ENCODE measurements at regions not wholly inside any gene's neighbourhood (a gene's known extent, or its start where the extent isn't known, plus 50 kb on each side); places are given as distances from the start of the nearest gene placed in this dataset.

DNA sequence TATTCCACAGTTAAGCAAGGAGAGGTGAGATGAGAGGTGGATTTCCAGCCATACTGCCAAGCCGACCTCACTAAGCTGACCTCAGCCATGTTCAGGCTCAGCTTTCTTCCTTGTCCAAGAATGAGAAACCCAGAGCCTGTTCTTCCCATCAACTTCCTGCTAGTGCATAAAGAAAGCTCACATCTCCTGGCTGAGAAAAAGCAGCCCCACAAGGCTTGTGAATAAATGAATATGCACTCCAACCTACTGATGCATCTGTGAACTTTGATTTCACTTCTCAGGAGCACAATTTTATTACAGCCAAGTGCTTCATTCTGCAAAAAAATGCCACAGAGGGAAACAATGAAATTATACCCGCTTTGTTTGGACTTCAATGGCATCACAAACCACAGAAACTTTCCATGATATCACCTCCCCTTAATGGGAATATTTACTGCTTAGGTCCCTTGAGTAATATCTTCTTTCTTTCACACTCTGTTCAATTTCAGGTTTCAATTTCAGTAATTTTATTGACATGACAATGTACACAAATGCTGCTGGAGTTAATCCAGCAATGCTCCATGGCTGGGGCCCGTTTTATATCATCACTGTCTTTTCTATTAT lies 437.0 kb upstream of the PPP2R3A start:
- H3K27ac ChIP-seq (ENCODE audit: poor library complexity, severe bottlenecking), result no peak overlapping the region
- no peaks in the 10 kb centered on the region for H3K36me3 ChIP-seq (ENCODE audit: low read depth)
- no peak overlapping the region for H3K4me3 ChIP-seq (ENCODE audit: severe bottlenecking)
- no peaks in the 10 kb centered on the region for H3K4me1 ChIP-seq (ENCODE audit: insufficient read depth, poor library complexity, severe bottlenecking)
- H3K27me3 ChIP-seq (ENCODE audit: insufficient read depth, poor library complexity, severe bottlenecking), result peaks cover 14% of the 10 kb centered on the region
- TF ChIP-seq, protein P1, sequence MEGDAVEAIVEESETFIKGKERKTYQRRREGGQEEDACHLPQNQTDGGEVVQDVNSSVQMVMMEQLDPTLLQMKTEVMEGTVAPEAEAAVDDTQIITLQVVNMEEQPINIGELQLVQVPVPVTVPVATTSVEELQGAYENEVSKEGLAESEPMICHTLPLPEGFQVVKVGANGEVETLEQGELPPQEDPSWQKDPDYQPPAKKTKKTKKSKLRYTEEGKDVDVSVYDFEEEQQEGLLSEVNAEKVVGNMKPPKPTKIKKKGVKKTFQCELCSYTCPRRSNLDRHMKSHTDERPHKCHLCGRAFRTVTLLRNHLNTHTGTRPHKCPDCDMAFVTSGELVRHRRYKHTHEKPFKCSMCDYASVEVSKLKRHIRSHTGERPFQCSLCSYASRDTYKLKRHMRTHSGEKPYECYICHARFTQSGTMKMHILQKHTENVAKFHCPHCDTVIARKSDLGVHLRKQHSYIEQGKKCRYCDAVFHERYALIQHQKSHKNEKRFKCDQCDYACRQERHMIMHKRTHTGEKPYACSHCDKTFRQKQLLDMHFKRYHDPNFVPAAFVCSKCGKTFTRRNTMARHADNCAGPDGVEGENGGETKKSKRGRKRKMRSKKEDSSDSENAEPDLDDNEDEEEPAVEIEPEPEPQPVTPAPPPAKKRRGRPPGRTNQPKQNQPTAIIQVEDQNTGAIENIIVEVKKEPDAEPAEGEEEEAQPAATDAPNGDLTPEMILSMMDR (IDR thresholded peaks at IDR 0.05; ENCODE audit: poor library complexity, severe bottlenecking), result no peak
- no peak for ATAC-seq (ENCODE audit: low read depth)
- no peak for DNase-seq (ENCODE audit: low spot score)
- H3K9me3 ChIP-seq (ENCODE audit: severe bottlenecking), result no peaks in the 10 kb centered on the region

DNA sequence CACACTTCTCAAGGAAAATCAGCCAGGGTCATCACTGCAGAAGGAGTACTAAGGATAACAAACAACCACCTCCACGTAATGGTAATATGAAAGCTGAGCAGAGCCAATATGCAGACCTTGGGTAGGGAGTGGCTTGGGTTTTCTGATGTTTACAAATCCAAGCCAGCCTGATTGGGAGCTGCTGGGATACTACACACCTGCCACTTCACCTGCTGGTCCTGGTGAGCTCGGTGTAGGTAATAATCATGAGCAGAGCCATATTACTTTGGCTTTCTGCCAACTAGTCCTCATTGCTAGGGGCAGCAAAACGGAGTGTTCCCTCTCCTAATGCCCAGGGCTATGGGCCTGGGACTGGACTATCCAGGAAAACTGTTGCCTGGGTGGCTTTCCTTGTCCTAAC lies 433.5 kb upstream of the PPP2R3A start:
- ATAC-seq (ENCODE audit: low read depth) (no peak), DNase-seq (ENCODE audit: low spot score) (no peak)
- no peaks in the 10 kb centered on the region for H3K9me3 ChIP-seq (ENCODE audit: severe bottlenecking)
- TF ChIP-seq, protein P1 (IDR thresholded peaks at IDR 0.05; ENCODE audit: poor library complexity, severe bottlenecking), result no peak
- no peak overlapping the region for H3K27ac ChIP-seq (ENCODE audit: poor library complexity, severe bottlenecking)
- H3K36me3 ChIP-seq (ENCODE audit: low read depth), result no peaks in the 10 kb centered on the region
- peaks cover 7% of the 10 kb centered on the region for H3K27me3 ChIP-seq (ENCODE audit: insufficient read depth, poor library complexity, severe bottlenecking)
- no peak overlapping the region for H3K4me3 ChIP-seq (ENCODE audit: severe bottlenecking)
- no peaks in the 10 kb centered on the region for H3K4me1 ChIP-seq (ENCODE audit: insufficient read depth, poor library complexity, severe bottlenecking)

DNA sequence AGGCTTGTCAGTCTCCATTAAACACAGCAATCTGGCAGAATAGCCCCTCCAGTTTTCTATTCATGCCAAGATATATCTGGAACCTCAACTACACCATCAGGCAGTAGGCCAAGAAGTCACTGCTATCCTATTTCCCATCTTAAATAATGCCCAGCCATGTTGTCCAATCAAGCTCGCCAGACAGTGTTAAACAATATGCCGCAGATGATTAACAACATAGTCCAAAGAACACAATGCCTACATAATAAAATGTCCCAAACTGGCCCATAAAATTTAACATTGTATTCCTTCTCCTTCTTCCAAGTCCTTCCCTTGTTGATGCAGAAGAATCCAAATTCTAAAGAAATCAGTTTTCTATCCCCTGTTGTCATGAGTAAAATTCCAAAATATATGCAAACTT lies 427.4 kb upstream of the PPP2R3A start:
- Histone ChIP-seq H3K36me3 (ENCODE audit: low read depth) (no peaks in the 10 kb centered on the region), H3K27ac (ENCODE audit: poor library complexity, severe bottlenecking) (no peak overlapping the region), H3K4me1 (ENCODE audit: insufficient read depth, poor library complexity, severe bottlenecking) (no peaks in the 10 kb centered on the region), H3K27me3 (ENCODE audit: insufficient read depth, poor library complexity, severe bottlenecking) (no peaks in the 10 kb centered on the region), H3K9me3 (ENCODE audit: severe bottlenecking) (no peaks in the 10 kb centered on the region), H3K4me3 (ENCODE audit: severe bottlenecking) (no peak overlapping the region)
- ATAC-seq (ENCODE audit: low read depth) (no peak), DNase-seq (ENCODE audit: low spot score) (no peak)
- TF ChIP-seq, protein P1 (IDR thresholded peaks at IDR 0.05; ENCODE audit: poor library complexity, severe bottlenecking), result no peak

DNA sequence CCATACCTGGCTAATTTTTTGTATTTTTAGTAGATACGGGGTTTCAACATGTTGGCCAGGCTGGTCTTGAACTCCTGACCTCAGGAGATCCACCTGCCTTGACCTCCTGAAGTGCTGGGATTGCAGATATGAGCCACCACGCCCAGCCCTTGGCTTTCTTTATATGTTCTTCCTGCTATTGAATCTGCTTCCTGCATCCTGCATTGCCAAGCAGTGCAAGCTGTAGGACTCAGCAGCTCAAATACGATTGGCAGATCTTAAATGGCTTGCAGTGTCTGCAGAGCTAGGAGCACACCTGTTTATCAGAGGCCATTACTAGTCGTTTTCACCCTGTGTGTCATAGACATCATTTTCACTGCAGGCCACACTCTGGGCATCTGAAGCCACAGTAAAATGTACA lies 426.2 kb upstream of the PPP2R3A start:
- Histone ChIP-seq H3K27me3 (ENCODE audit: insufficient read depth, poor library complexity, severe bottlenecking) (no peaks in the 10 kb centered on the region), H3K9me3 (ENCODE audit: severe bottlenecking) (no peaks in the 10 kb centered on the region), H3K36me3 (ENCODE audit: low read depth) (no peaks in the 10 kb centered on the region), H3K27ac (ENCODE audit: poor library complexity, severe bottlenecking) (no peak overlapping the region), H3K4me1 (ENCODE audit: insufficient read depth, poor library complexity, severe bottlenecking) (no peaks in the 10 kb centered on the region), H3K4me3 (ENCODE audit: severe bottlenecking) (no peak overlapping the region)
- TF ChIP-seq, protein P1 (IDR thresholded peaks at IDR 0.05; ENCODE audit: poor library complexity, severe bottlenecking), result no peak
- ATAC-seq (ENCODE audit: low read depth) (no peak), DNase-seq (ENCODE audit: low spot score) (no peak)

- Histone ChIP-seq H3K27ac (ENCODE audit: poor library complexity, severe bottlenecking) (no peak overlapping the region), H3K4me3 (ENCODE audit: severe bottlenecking) (no peak overlapping the region), H3K27me3 (ENCODE audit: insufficient read depth, poor library complexity, severe bottlenecking) (no peaks in the 10 kb centered on the region), H3K36me3 (ENCODE audit: low read depth) (no peaks in the 10 kb centered on the region), H3K9me3 (ENCODE audit: severe bottlenecking) (no peaks in the 10 kb centered on the region), H3K4me1 (ENCODE audit: insufficient read depth, poor library complexity, severe bottlenecking) (no peaks in the 10 kb centered on the region)
- no peak for ATAC-seq (ENCODE audit: low read depth)
- TF ChIP-seq, protein P1 (IDR thresholded peaks at IDR 0.05; ENCODE audit: poor library complexity, severe bottlenecking), result no peak
- DNase-seq (ENCODE audit: low spot score), result no peak
Observed at GRCh38 chr3:135539854-135540253, 425.7 kb upstream of the PPP2R3A start.

All from RWPE2 (cell line).